Loucy (cell line): ENCODE measurements at regions not wholly inside any gene's neighbourhood (a gene's known extent, or its start where the extent isn't known, plus 50 kb on each side); places are given as distances from the start of the nearest gene placed in this dataset.

Experiments
- EZH2phosphoT487 ChIP-seq: fragments of 200-600 bp; IDR thresholded peaks from 2 replicates; pipeline ENCODE4 v1.6.1; 2018; ENCODE audit warnings: antibody characterized with exemption, mild to moderate bottlenecking, moderate library complexity, borderline replicate concordance
- TF ChIP-seq, protein P1 (sequence below): fragments of 200-600 bp; sonication (generic); conservative IDR thresholded peaks from 2 replicates; pipeline ENCODE4 v1.5.1; 2014; ENCODE audit warnings: mild to moderate bottlenecking, antibody characterized with exemption, low read length

DNA sequence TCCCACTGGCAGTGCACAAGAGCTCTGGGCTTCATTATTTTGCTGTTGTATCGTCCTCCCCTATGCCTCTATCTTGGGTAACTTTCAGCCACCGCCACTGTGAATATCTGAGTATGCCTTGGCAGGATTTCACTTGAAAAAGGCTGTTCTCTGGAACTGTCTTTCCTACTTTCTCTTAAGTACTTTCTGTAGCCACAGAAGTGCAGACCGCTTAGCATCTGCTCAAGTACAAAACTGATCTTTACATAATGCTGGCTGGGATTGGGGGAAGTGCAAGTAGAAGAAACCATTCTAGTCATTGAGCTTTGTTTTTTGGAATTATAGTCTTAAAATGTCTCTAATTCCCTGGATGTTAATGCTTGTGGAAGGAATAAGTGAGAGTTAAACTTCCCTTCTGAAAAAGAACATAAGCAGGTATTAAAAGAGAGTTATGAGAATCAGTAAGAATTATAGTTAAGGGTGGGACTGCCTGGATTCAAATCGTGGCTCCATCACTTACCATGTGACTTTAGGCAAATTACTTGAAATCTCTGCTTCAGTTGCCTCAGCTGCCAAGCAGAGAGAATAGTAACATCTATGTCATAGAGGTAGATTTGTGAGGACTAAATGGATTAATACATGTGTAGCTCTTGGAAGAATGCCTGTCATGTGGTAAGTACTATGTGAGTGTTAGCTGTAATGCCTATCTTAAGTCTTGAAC is 77.5 kb downstream of the MID1IP1 start:
- TF ChIP-seq, protein P1, sequence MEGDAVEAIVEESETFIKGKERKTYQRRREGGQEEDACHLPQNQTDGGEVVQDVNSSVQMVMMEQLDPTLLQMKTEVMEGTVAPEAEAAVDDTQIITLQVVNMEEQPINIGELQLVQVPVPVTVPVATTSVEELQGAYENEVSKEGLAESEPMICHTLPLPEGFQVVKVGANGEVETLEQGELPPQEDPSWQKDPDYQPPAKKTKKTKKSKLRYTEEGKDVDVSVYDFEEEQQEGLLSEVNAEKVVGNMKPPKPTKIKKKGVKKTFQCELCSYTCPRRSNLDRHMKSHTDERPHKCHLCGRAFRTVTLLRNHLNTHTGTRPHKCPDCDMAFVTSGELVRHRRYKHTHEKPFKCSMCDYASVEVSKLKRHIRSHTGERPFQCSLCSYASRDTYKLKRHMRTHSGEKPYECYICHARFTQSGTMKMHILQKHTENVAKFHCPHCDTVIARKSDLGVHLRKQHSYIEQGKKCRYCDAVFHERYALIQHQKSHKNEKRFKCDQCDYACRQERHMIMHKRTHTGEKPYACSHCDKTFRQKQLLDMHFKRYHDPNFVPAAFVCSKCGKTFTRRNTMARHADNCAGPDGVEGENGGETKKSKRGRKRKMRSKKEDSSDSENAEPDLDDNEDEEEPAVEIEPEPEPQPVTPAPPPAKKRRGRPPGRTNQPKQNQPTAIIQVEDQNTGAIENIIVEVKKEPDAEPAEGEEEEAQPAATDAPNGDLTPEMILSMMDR, result no peak
- TF ChIP-seq EZH2phosphoT487, result no peak
